GM23248 (cell line): ENCODE measurements at regions not wholly inside any gene's neighbourhood (a gene's known extent, or its start where the extent isn't known, plus 50 kb on each side); places are given as distances from the start of the nearest gene placed in this dataset.
A peak's percentile ranks its signal among the peaks of the same experiment; 100 is the strongest.

Experiments
- DNase-seq: peaks from one replicate; pipeline ENCODE4 v3.0.0-alpha.2; 2015
- H2AFZ ChIP-seq: fragments of 200-600 bp; sonication (generic); 2 replicates; pipeline ENCODE4 v1.6.1; 2016; ENCODE audit warnings: antibody characterized with exemption
- H3F3A ChIP-seq: fragments of 200-600 bp; sonication (generic); 2 replicates; pipeline ENCODE4 v1.6.1; 2016; ENCODE audit warnings: mild to moderate bottlenecking, antibody characterized with exemption, mixed run types; ENCODE audit not compliant: insufficient read depth
- H3K27ac ChIP-seq: fragments of 200-600 bp; sonication (generic); 2 replicates; pipeline ENCODE4 v1.5.1; 2016; ENCODE audit warnings: mild to moderate bottlenecking
- H3K27me3 ChIP-seq: fragments of 200-600 bp; sonication (generic); replicated peaks from 2 replicates; pipeline ENCODE4 v1.6.1; 2016; ENCODE audit warnings: mild to moderate bottlenecking; ENCODE audit not compliant: insufficient read depth
- H3K36me3 ChIP-seq: fragments of 200-600 bp; sonication (generic); 2 replicates; pipeline ENCODE4 v1.6.1; 2016; ENCODE audit warnings: low read depth, mild to moderate bottlenecking
- H3K4me1 ChIP-seq: fragments of 200-600 bp; sonication (generic); 2 replicates; pipeline ENCODE4 v1.6.1; 2016; ENCODE audit warnings: mild to moderate bottlenecking; ENCODE audit not compliant: insufficient read depth
- H3K4me2 ChIP-seq: fragments of 200-600 bp; sonication (generic); one replicate; pipeline ENCODE4 v1.6.1; 2016; ENCODE audit warnings: mild to moderate bottlenecking; ENCODE audit not compliant: unreplicated experiment
- H3K4me3 ChIP-seq: fragments of 200-600 bp; sonication (generic); 2 replicates; pipeline ENCODE4 v1.5.1; 2016; ENCODE audit warnings: mild to moderate bottlenecking
- H3K79me2 ChIP-seq: fragments of 200-600 bp; sonication (generic); 2 replicates; pipeline ENCODE4 v1.6.1; 2016; ENCODE audit warnings: mild to moderate bottlenecking; ENCODE audit not compliant: insufficient read depth
- H3K9ac ChIP-seq: fragments of 200-600 bp; sonication (generic); 2 replicates; pipeline ENCODE4 v1.6.1; 2016; ENCODE audit warnings: mild to moderate bottlenecking
- H3K9me2 ChIP-seq: fragments of 200-600 bp; sonication (generic); 2 replicates; pipeline ENCODE4 v1.6.1; 2016; ENCODE audit warnings: mixed run types, mild to moderate bottlenecking, moderate library complexity; ENCODE audit not compliant: insufficient read depth
- H3K9me3 ChIP-seq: fragments of 200-600 bp; sonication (generic); one replicate; pipeline ENCODE4 v1.6.1; 2017; ENCODE audit warnings: low read depth
- H4K20me1 ChIP-seq: fragments of 200-600 bp; sonication (generic); 2 replicates; pipeline ENCODE4 v1.6.0; 2016; ENCODE audit not compliant: insufficient read depth
- EZH2 ChIP-seq: fragments of 200-600 bp; sonication (generic); IDR thresholded peaks from 2 replicates; pipeline ENCODE4 v1.6.1; 2018; ENCODE audit warnings: antibody characterized with exemption, mild to moderate bottlenecking; ENCODE audit not compliant: insufficient read depth, poor library complexity, severe bottlenecking
- EZH2phosphoT487 ChIP-seq: fragments of 200-600 bp; sonication (generic); IDR thresholded peaks from 2 replicates; pipeline ENCODE4 v1.6.1; 2018; ENCODE audit warnings: antibody characterized with exemption, moderate library complexity, mild to moderate bottlenecking, low read depth; ENCODE audit not compliant: insufficient read depth
- WGBS, 2 experiments: methylation state at CpG; one replicate each; pipeline ENCODE4 v1.1.6; 2015 to 2017; ENCODE audit warnings: low lambda C conversion rate in 2 of 2, low coverage in 1 of 2; ENCODE audit errors: missing lambda C conversion rate in 2 of 2; 5-methylcytosine and 5-hydroxymethylcytosine counted together
- in situ Hi-C: fragments of 300-500 bp; cut with MboI; formaldehyde crosslinking; loops from 2 replicates; pipeline ENCODE4 v1.15.0; 2020

DNA sequence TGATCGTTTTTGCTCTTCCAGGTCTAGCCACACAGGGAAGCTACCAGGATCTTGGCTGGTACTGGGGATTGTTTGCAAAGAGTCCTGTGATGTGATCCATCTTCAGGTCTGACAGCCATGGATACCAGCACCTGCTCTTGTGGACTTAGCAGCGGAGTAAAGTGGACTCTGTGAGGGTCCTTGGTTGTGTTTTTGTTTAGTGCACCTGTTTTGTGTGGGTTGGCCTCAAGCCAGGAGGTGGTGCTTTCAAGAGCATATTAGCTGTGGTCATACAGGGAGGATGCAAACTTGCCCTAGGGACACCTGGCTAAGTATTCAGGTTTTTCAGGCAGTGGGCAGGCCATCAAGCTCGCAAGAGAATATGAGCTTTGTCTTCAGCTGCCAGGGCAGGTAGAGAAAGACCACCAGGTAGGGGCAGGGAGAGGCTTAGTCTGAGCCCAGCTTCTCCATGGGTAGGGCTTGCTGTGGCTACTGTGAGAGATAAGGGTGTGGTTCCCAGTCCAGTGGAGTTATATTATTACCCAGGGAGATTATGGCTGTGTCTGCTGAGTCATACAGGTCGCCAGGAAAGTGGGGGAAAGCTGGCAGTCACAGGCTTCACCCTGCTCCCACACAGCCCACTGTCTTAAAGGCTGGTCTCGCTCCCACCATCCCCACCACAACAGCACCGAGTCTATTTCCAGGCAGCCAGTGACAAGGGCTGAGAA is 293.7 kb downstream of the PCDH18 start:
- no peaks in the 10 kb centered on the region for H3K27me3 ChIP-seq
- H3K36me3 ChIP-seq: no peaks in the 10 kb centered on the region
- in situ Hi-C loops: no loop called here
- no peak for DNase-seq
- TF ChIP-seq EZH2 (no peak), EZH2phosphoT487 (no peak)
- no peaks in the 10 kb centered on the region for H3K9me3 ChIP-seq
- H2AFZ ChIP-seq: no peak overlapping the region
- H3K4me1 ChIP-seq: no peaks in the 10 kb centered on the region
- no peak overlapping the region for H3K9ac ChIP-seq
- no peaks in the 10 kb centered on the region for H3K79me2 ChIP-seq
- H4K20me1 ChIP-seq: no peaks in the 10 kb centered on the region
- H3K4me2 ChIP-seq: no peak overlapping the region
- 74 to 75% methylated on average over 6 of the region's 6 CpGs for WGBS, 2 experiments
- H3K4me3 ChIP-seq: no peak overlapping the region
- no peaks in the 10 kb centered on the region for H3F3A ChIP-seq
- no peak overlapping the region for H3K27ac ChIP-seq
- no peaks in the 10 kb centered on the region for H3K9me2 ChIP-seq

DNA sequence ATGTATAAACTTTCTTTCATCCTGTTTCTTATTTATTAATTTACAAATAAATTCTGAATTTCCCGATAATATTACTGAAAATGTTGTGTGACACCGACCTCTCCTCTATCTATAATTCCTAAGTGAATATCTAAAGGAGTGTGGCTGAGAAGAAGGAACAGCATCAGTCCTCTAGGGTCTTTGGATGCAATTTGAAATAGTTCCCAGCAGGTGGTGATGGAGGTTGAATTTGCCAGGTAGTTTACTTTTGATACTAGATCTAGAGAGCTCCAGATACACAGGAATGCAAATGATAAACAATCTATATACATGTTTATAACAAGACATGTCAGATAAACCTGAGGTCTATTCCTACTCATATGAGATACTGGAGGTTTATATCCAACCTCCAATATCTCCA is 305.4 kb downstream of the PCDH18 start:
- no peak overlapping the region for H3K27ac ChIP-seq
- no peak overlapping the region for H3K4me3 ChIP-seq
- no peaks in the 10 kb centered on the region for H3K27me3 ChIP-seq
- H2AFZ ChIP-seq: no peak overlapping the region
- no peaks in the 10 kb centered on the region for H3K9me3 ChIP-seq
- H3K9me2 ChIP-seq: no peaks in the 10 kb centered on the region
- in situ Hi-C loops: no loop called here
- H3K79me2 ChIP-seq: no peaks in the 10 kb centered on the region
- TF ChIP-seq EZH2 (no peak), EZH2phosphoT487 (no peak)
- no peaks in the 10 kb centered on the region for H3K36me3 ChIP-seq
- peak; percentile 23 for DNase-seq
- 0 out of 2 replicates have a peak, but pooled peaks cover 3% of the 10 kb centered on the region for H3F3A ChIP-seq
- no peak overlapping the region for H3K9ac ChIP-seq
- 0 out of 2 replicates have a peak, but pooled peaks cover 7% of the 10 kb centered on the region for H3K4me1 ChIP-seq
- H4K20me1 ChIP-seq: no peaks in the 10 kb centered on the region
- no peak overlapping the region for H3K4me2 ChIP-seq
- WGBS, 2 experiments: 87 to 91% methylated on average over 2 of the region's 2 CpGs

DNA sequence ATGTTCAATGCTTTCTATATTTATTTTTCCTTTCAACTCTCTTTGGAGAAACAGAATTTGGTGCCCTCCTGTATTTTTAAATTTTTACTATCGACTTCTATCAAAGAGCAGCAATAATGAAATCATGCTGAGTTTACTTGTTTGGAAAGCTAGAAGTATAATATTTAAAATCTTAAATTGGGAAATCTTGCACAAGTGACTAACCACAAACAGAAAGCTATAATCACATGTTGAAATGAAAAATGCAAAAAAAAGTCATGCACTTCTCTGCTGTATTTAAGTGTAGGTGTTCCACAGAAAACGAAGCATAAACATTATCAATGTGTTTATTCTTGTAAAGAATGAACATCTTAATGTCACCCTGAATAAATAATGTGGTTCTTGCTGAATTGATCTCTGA is 306.1 kb downstream of the PCDH18 start:
- Histone ChIP-seq H3K4me2 (no peak overlapping the region), H3K9ac (no peak overlapping the region), H3K4me1 (0 out of 2 replicates have a peak, but pooled peaks cover 7% of the 10 kb centered on the region), H3K27ac (no peak overlapping the region), H3F3A (0 out of 2 replicates have a peak, but pooled peaks cover 1% of the 10 kb centered on the region), H2AFZ (peak overlapping the region; percentile 24), H3K79me2 (no peaks in the 10 kb centered on the region), H4K20me1 (no peaks in the 10 kb centered on the region), H3K4me3 (no peak overlapping the region), H3K9me2 (no peaks in the 10 kb centered on the region), H3K27me3 (no peaks in the 10 kb centered on the region), H3K9me3 (no peaks in the 10 kb centered on the region), H3K36me3 (no peaks in the 10 kb centered on the region)
- DNase-seq: peak; percentile 18
- in situ Hi-C loops: no loop called here
- WGBS, 2 experiments: 25 to 29% methylated on average over 2 of the region's 2 CpGs
- TF ChIP-seq EZH2phosphoT487 (no peak), EZH2 (no peak)

DNA sequence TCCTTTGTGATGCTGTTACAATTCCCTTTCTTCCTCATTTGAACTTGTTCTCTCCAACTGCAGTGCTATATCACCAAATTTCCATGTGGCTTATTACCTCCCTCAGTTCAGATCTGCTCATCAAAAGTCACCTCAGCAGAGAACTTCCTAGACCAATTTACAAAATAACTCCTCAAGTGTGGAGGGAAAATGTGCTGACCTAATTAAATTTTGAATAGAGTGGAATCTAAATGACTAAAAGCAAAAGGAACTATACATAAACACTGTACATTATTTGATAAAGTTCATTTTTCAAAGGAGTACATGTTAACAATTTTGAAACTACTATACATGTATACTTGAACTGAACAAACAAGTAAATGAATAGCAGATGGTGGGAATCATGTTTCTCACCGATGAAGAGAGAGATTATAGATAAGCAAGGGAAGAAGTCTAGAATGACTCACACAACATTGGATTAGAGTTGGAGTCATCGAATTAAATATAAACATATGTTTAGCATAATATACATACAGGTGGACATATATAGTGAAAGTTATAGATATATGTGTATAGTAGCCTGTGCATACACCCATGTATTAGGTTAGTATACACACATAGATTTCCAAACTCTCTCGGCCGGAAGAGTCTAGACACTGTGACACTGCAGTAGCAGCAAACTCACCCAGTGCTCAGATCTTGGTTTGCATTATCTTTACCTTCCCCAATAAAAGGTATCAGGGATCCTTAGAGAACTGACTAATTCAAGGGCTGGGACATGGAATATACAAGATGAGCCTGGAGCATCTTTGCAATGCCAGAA is 318.7 kb downstream of the PCDH18 start:
- H4K20me1 ChIP-seq: no peaks in the 10 kb centered on the region
- TF ChIP-seq EZH2phosphoT487: no peak
- no peak for TF ChIP-seq EZH2
- WGBS, 2 experiments: 54 to 55% methylated on average over 4 of the region's 4 CpGs
- in situ Hi-C loops: no loop called here
- no peaks in the 10 kb centered on the region for H3K9me2 ChIP-seq
- DNase-seq: peak; percentile 55
- H3K4me1 ChIP-seq: peaks cover 8% of the 10 kb centered on the region; the same call in 1 of the 2 replicates
- H3K27ac ChIP-seq: no peak overlapping the region
- H3F3A ChIP-seq: peaks cover 7% of the 10 kb centered on the region; the same call in 1 of the 2 replicates
- no peak overlapping the region for H3K9ac ChIP-seq
- H3K4me3 ChIP-seq: no peak overlapping the region
- H3K4me2 ChIP-seq: no peak overlapping the region
- H2AFZ ChIP-seq: 0 out of 2 replicates have a peak overlapping the region, but pooled peaks have one; percentile 11
- no peaks in the 10 kb centered on the region for H3K9me3 ChIP-seq
- no peaks in the 10 kb centered on the region for H3K79me2 ChIP-seq
- no peaks in the 10 kb centered on the region for H3K36me3 ChIP-seq
- no peaks in the 10 kb centered on the region for H3K27me3 ChIP-seq
